Retinal pigment epithelial cell (primary cell): ENCODE measurements at regions not wholly inside any gene's neighbourhood (a gene's known extent, or its start where the extent isn't known, plus 50 kb on each side); places are given as distances from the start of the nearest gene placed in this dataset.

Experiments
- DNase-seq: peaks from one replicate; pipeline ENCODE4 v3.0.0-alpha.2; 2010; ENCODE audit warnings: low read depth
- H3K4me3 ChIP-seq: 2 replicates; pipeline ENCODE4 v1.5.1; 2011; ENCODE audit warnings: mild to moderate bottlenecking, low read length, control low read depth, moderate library complexity
- CTCF ChIP-seq: conservative IDR thresholded peaks from 2 replicates; pipeline ENCODE4 v1.5.1; 2011; ENCODE audit warnings: low read depth, low read length, control low read depth, inconsistent platforms

GRCh38 chr12:131379738-131380137, 331.2 kb upstream of the SFSWAP start:
- no peak overlapping the region for H3K4me3 ChIP-seq
- DNase-seq: no peak
- TF ChIP-seq CTCF: no peak

- TF ChIP-seq CTCF: no peak
- H3K4me3 ChIP-seq: no peak overlapping the region
- no peak for DNase-seq
Observed at GRCh38 chr12:131380220-131380964, 330.5 kb upstream of the SFSWAP start.

GRCh38 chr12:131380965-131381705, 329.8 kb upstream of the SFSWAP start:
- H3K4me3 ChIP-seq: no peak overlapping the region
- no peak for DNase-seq
- no peak for TF ChIP-seq CTCF

- DNase-seq: no peak
- no peak overlapping the region for H3K4me3 ChIP-seq
- TF ChIP-seq CTCF: no peak
Observed at GRCh38 chr12:131381716-131382430, 329.0 kb upstream of the SFSWAP start.

- DNase-seq: no peak
- H3K4me3 ChIP-seq: no peak overlapping the region
- TF ChIP-seq CTCF: no peak
Observed at GRCh38 chr12:131383291-131383690, 327.6 kb upstream of the SFSWAP start.

- no peak for DNase-seq
- no peak for TF ChIP-seq CTCF
- H3K4me3 ChIP-seq: no peak overlapping the region
Observed at GRCh38 chr12:131383741-131384543, 326.9 kb upstream of the SFSWAP start.
